D721Med (cell line): ENCODE measurements at regions not wholly inside any gene's neighbourhood (a gene's known extent, or its start where the extent isn't known, plus 50 kb on each side); places are given as distances from the start of the nearest gene placed in this dataset.

Source experiments
- DNase-seq: peaks from one replicate; pipeline ENCODE4 v3.0.0; 2011; ENCODE audit warnings: low spot score; ENCODE audit not compliant: insufficient read length
- FAIRE-seq: peaks from 2 replicates; lab custom pipeline; 2011; peaks lifted over from hg19 to GRCh38; lab: Jason Lieb, UNC
- CTCF ChIP-seq: IDR thresholded peaks from 2 replicates; pipeline ENCODE4 v1.5.1; 2012; ENCODE audit warnings: mild to moderate bottlenecking, control low read depth; ENCODE audit not compliant: insufficient read depth; ENCODE audit errors: missing control alignments

- FAIRE-seq (no peak), DNase-seq (no peak)
- no peak for TF ChIP-seq CTCF
Observed at GRCh38 chr11:115927823-115928329, 423.7 kb upstream of the CADM1 start.

- FAIRE-seq (no peak), DNase-seq (no peak)
- TF ChIP-seq CTCF: no peak
Observed at GRCh38 chr11:115926601-115927000, 422.4 kb upstream of the CADM1 start.

GRCh38 chr11:115926138-115926537, 421.9 kb upstream of the CADM1 start:
- DNase-seq (no peak), FAIRE-seq (no peak)
- TF ChIP-seq CTCF: no peak

- DNase-seq: no peak
- no peak for TF ChIP-seq CTCF
- FAIRE-seq: no peak
Observed at GRCh38 chr11:115925568-115926090, 421.4 kb upstream of the CADM1 start.

- no peak for DNase-seq
- no peak for FAIRE-seq
- TF ChIP-seq CTCF: no peak
Observed at GRCh38 chr11:115924744-115925567, 420.7 kb upstream of the CADM1 start.

- FAIRE-seq: no peak
Observed at GRCh38 chr11:115922876-115923275, 418.7 kb upstream of the CADM1 start.

More at GRCh38 chr11:115922876-115923275, 418.7 kb upstream of the CADM1 start:
- DNase-seq: no peak
- TF ChIP-seq CTCF: no peak
